ENCODE measurements at regions not wholly inside any gene's neighbourhood (a gene's known extent, or its start where the extent isn't known, plus 50 kb on each side); places are given as distances from the start of the nearest gene placed in this dataset.

GRCh38 chrX:45823536-45823935 is 622.9 kb upstream of the DIPK2B start:
- no peak overlapping the region for H4K8ac ChIP-seq (replicated peaks; ENCODE audit: insufficient read length, low read depth, low read length)
- no peak overlapping the region for H2BK5ac ChIP-seq (ENCODE audit: insufficient read length, low read length)
- Mint-ChIP-seq H3K36me3 (ENCODE audit: insufficient read depth in 1 of 3, low read depth in 3 of 3) (peaks cover 35 to 70% (median 62%) of the 10 kb centered on the region in 3 experiments), H3K9me3 (peaks cover 39 to 49% of the 10 kb centered on the region in 2 experiments), H3K27me3 (ENCODE audit: low read depth) (no peaks in the 10 kb centered on the region; the same call in 1 of the 2 replicates), H3K27ac (no peak overlapping the region), H3K4me3 (no peak overlapping the region), H3K4me1 (no peaks in the 10 kb centered on the region)
- no peaks in the 10 kb centered on the region for H3K23me2 ChIP-seq (ENCODE audit: insufficient read length, low read depth, low read length, poor library complexity, severe bottlenecking)
- H4K20me1 ChIP-seq (ENCODE audit: control insufficient read depth, insufficient read depth, insufficient read length), result no peaks in the 10 kb centered on the region
- no peak for DNase-seq
- no peak overlapping the region for H2BK12ac ChIP-seq (ENCODE audit: insufficient read length, low read depth, low read length)
- H2BK15ac ChIP-seq (ENCODE audit: low read depth, low read length), result no peak overlapping the region
- H3K9ac ChIP-seq (ENCODE audit: extremely low read depth, insufficient read length, low read length), result no peak overlapping the region
- no peak overlapping the region for H3K4me2 ChIP-seq (ENCODE audit: insufficient read depth, insufficient read length, low read length)
- no CpG with 5 or more reads among the region's 1 CpG for WGBS (ENCODE audit: extremely low coverage, insufficient read length, low lambda C conversion rate)
- H3K23ac ChIP-seq (ENCODE audit: insufficient read length, low read depth, low read length), result no peak overlapping the region
- no peak overlapping the region for H3K18ac ChIP-seq (ENCODE audit: insufficient read length, low read depth, low read length)
- H2AK5ac ChIP-seq (ENCODE audit: insufficient read length, low read length), result no peak overlapping the region
- H2BK120ac ChIP-seq (ENCODE audit: low read depth, low read length, poor library complexity, severe bottlenecking), result no peak overlapping the region
- no peak overlapping the region for H4K91ac ChIP-seq (ENCODE audit: insufficient read length, low read depth, low read length)
- no peak overlapping the region for H3T11ph ChIP-seq (ENCODE audit: low read length)
- H3K27me3 ChIP-seq (ENCODE audit: insufficient read depth, low read length), result no peaks in the 10 kb centered on the region
- H3K4me1 ChIP-seq (ENCODE audit: insufficient read depth, low read length), result no peaks in the 10 kb centered on the region
- no peak overlapping the region for H2BK20ac ChIP-seq (ENCODE audit: low read depth, low read length, poor library complexity, severe bottlenecking)
- H3K79me1 ChIP-seq (ENCODE audit: insufficient read depth, low read depth, low read length, poor library complexity, severe bottlenecking), result peaks cover 7% of the 10 kb centered on the region
- H3K56ac ChIP-seq (ENCODE audit: insufficient read length, low read depth, low read length), result no peak overlapping the region
- H4K5ac ChIP-seq (ENCODE audit: insufficient read length, low read depth, low read length), result no peak overlapping the region
- H3K4ac ChIP-seq (ENCODE audit: low read depth, low read length), result no peak overlapping the region
- no peak for TF ChIP-seq CTCF (conservative IDR thresholded peaks at IDR 0.05)
- no peak overlapping the region for H3K14ac ChIP-seq (ENCODE audit: insufficient read depth, low read length)
- H3K79me2 ChIP-seq (ENCODE audit: insufficient read depth, low read length), result peaks cover 31% of the 10 kb centered on the region
- no peak overlapping the region for H2AFZ ChIP-seq (ENCODE audit: low read length)
- no peak overlapping the region for H3K27ac ChIP-seq (ENCODE audit: insufficient read length, low read depth, low read length)
- H3K9me3 ChIP-seq (ENCODE audit: control insufficient read depth, low read depth, low read length), result no peaks in the 10 kb centered on the region
